ENCODE measurements at regions not wholly inside any gene's neighbourhood (a gene's known extent, or its start where the extent isn't known, plus 50 kb on each side); places are given as distances from the start of the nearest gene placed in this dataset.
"Not testable (repeated sequence)": the region's sequence is repeated elsewhere in the genome, so short reads cannot be mapped to it uniquely, and the experiment has no call there.

DNA sequence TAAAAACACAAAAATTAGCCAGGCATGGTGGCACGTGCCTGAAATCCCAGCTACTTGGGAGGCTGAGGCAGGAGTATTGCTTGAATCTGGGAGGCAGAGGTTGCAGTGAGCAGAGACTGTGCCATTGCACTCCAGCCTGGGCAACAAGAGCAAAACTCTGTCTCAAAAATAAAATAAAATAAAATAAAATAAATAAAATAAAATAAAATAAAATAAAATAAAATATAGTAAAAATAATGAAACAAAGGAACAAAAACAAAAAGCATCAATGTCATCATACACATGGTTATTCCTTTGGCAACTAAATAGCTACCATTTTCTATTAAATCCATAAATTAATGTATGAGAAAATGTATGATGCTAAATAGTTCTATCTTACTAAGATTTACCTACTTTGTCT is 1123.9 kb downstream of the MRPL39 start:
- not testable (repeated sequence) for DNase-seq

DNA sequence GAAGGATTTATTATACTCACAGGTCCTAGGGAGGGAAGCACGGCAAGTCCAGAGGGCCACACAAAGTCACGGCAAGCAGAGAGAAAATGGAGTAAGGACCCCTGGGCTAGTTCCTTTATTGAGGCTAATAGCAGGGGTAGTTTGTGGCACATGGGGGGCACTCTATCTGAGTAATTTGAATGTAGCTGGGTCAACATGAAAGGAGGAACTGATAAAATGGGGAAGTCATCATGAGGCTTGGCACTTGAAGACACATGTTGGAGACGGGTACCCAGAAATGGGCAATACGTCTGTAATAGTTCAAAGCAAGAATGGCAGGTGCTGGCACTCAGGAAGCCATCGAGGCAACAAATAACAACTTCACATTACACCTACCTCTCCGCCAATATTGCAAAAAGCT is 1136.4 kb downstream of the MRPL39 start:
- DNase-seq: no peak

DNA sequence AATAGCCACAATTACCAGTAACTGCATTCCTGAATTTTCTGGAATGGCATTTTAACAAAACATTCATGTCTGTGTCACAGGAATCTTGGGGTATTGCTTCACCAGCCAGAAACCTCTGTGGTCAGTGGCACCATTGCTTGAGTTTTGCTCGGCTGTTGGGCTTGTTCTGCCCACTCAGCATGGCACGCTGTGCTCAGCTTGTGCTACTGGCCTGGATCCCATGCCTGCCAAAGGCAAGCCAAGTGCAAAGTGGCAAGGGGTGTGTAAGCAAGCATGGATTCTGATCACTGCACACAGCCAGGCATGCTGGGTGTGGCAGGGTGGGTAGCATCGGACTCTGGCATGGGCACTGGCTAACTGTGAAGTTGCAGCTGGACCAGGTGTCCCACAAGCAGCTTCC is 1150.9 kb downstream of the MRPL39 start:
- DNase-seq: peak; percentile 0

DNA sequence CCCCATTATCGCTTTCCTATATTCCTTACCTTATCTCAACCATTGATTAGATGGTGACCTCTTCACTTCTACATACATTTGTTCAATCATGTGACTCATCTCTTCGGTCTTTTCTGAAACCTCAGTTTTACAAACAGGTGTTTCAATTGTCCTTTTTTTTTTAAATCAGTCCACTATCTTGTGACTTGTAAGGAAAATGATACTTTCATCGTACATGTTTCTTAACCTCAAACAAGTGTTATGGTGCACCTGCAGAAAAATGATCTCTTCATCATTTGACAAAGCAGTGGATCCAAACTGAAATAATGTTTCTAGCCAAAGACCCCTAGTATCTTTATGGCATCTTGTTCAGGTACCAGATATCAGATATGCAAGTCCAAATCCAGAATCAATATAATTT is 1157.2 kb downstream of the MRPL39 start:
- DNase-seq: no peak

DNA sequence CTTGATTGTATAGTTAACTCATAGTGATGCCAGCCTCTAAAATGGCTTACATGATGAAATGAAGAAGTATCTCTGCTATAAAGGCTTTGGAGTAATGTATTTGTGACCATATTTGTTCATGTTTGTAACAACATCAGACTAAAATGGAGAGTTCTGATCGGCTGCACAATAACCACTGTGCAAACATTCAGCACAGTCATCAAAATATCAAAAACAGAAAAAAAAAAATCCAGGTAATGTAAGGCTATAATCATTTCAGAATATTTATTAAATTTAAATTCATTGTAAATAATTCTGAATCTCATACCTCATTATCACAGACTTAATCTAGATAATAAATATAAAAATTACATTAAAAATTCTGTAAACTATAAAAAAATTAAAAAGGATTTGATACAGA is 1161.8 kb downstream of the MRPL39 start:
- no peak for DNase-seq

DNA sequence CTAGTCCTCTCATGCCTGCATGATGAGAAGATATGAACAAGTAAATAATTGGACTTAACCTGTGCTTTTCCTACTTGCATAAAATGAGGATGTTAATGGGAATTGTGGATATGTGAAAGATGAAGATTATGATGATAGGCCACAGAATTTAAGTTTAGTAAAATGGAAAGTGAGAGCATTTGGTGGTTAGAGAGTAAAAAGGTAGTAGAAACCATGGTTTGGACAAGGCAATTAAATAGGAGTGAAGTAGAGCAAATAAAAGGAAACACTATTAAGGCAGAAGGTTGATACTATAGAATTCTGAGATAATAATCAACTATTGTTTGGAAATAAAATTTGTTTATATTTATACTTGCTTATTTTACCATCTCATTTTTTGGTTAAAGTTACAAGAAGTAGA is 1162.5 kb downstream of the MRPL39 start:
- no peak for DNase-seq

DNA sequence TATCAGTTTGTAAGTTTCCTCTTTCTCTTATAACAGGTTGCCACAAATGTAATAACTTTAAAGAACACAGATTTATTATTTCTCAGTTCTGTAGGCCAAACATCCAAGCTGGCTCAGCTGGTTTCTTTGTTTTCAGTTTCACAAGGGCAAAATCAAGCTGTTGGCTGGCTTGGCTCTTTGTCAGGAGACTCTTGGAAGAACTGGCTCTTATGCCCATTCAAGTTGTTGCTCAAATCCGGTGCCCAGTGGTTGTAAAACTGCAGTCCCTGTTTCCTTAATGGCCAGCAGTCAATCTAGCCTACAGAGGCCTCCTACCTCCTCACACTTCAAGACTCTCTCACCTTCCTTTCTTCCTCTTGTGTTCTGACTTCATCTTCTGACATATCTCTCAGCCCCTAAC is 1171.0 kb downstream of the MRPL39 start:
- DNase-seq: no peak

DNA sequence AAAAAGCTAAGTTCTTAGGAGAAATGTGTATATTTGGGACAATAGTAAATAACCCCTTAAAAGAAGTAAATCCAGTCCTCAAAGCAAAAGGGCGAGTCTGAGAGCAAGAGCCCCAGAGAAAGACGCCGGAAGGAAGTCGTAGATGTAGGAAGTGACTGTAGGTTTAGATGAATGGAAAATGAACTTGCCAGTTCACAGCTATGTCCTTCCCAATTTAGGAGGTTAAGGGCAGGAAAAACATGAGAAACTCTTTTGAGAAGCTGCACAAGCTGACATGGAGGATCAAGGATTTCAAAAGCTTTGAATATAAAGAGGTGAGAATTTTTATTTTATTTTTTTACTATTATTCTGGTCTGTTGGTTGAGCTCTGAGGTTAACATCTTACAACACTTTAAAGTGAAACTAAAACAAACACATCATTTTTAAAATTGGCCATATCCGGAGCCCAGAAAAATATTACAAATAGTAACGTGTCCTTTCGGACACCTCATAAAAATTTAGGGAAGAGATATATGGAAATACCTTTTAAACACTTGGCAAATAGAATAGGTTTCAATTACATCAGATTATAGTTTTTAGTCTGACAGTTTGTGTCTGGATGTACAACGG is 1178.6 kb downstream of the MRPL39 start:
- DNase-seq: no peak

DNA sequence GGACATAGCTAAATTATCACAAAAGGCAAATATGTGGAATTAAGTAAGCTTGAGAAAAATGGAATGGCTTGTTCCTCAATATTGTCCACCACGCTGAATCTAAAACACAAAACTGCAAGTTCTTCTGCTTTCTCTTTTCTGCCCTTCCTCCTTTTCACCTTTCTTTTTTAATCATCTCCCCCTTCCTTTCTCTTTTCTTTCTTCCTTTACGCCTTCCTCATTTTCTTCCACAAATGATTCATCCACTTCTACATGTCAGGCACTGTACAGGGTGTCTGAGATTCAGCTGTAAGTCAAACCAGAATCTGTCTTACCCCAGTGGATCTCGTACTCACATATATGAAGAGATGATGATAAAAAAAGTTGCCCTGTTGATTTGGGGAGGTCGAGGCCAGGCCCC is 1182.5 kb downstream of the MRPL39 start:
- no peak for DNase-seq

DNA sequence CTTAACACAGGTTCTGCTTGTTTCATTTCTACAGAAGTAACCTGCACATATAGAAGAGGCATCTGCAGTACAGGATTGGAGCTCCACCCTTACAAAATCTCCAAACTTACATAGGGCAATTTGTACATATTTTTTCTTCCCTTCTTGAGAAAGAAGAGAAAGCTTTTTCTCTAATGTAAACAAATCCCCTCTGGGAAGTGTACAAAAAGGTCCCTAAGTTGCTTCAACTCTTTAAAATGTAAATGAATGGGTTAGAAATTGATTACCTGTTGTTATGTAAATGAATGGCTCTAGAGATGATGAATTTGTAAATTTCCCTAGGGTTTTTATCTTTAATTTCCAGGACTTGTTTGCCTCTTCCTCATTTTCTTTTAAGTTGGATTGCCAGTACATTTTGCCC is 1183.7 kb downstream of the MRPL39 start:
- no peak for DNase-seq

DNA sequence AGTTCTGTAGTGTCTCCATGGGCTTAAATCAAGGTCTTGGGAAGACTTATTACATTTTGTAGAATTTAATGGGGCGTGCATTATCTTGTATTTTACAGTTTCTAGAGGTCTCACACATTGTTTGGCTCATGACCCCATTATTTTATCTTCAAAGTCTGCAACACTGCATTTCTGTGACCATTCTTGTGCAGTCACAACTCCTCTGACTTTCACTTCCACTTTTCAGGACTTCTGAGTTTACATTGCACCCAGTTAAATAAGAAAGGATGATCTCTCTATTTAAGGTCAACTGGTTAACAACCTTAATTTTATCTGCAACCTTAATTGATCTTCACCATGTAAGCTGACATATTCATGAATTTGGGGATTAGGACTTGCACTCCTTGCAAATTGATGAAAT is 1186.6 kb downstream of the MRPL39 start:
- no peak for DNase-seq

DNA sequence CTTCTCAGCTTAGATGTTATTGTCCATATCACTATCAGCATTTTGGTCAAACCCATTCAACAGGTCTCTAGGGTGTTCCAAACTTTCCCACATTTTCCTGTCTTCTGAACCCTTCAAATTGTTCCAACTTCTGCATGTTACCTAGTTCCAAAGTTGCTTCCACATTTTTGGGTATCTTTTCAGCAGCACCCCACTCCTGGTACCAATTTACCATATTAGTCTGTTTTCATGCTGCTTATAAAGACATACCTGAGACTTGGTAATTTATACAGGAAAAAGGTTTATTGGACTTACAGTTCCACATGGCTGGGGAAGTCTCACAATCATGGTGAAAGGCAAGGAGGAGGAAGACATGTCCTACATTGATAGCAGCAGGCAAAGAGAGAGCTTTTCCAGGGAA is 1187.6 kb downstream of the MRPL39 start:
- DNase-seq: not testable (repeated sequence)

DNA sequence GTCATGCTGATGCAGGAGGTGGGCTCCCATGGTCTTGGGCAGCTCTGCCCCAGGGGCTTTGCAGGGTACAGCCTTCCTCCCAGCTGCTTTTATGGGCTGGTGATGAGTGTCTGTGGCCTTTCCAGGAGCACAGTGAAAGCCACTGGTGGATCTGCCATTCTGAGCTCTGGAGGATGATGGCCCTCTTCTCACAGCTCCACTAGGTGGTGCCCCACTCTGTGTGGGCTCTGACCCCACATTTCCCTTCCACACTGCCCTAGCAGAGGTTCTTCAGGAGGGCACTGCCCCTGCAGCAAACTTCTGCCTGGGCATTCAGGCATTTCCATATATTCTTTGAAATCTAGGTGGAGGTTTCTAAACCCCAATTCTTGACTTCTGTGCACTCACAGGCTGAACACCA is 1188.6 kb downstream of the MRPL39 start:
- DNase-seq: no peak

DNA sequence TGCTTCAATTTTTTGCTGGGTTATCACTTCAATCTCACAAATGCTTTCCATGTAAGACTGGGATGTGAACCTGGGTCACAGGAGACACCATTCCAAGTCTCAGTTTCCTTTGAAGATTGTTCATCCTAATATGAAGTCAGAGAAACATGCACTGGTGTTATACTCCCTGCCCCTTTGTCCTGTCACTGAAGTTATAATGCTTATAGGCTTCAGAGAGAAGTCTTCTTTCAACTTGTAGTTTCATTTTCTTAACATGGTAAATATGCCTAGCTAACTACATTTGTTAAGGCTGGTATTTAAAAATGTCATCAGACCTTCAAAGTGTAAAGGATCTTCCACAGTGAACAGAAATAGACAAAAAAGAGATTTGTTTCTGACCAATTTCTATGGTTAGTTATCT is 1195.9 kb downstream of the MRPL39 start:
- no peak for DNase-seq

DNA sequence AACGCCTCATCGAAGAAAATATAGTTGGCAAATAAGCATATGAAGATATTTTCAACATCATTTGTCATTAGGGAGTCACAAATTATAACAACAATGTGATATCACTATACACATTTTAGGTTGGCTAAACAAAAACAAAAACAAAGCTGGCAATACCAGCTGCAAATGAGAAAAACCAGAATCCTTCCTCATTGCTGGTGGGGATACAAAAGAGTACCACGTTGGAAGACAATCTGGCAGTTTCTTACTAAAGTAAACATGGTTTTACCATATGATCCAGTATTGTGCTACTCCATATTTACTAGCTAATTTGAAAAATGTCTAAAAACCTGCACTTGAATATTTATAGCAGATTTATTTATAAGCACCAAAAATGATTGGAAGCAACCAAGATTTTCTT is 1204.1 kb downstream of the MRPL39 start:
- DNase-seq: no peak

DNA sequence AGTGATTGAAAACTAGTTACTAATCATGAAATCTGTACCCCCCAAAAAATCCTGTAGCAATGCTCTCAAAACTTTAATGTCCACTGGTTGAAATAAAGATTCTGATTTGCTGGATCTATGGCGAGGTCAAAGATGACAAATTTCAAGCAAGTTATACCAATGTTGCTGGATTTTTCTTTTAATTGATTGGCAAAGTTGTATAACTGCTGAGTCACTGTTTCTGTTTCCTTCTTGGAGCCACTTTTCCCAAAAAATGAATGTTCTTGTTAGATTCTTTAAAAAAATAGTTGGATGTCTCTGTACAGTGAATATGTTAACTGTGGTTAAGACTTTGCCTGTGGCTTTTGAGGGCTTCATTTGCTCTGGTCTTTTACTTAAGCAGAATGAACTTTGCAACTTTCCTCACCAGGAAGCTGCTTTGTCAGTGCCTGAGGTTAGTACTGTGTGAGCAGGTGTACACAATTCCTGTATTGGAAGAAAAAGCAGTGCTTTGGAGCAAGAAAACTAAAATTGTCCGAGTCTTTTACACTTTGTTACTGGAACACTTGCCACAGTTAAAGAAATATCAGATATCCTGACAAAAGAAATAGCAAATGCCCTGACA is 1211.9 kb downstream of the MRPL39 start:
- DNase-seq: no peak

DNA sequence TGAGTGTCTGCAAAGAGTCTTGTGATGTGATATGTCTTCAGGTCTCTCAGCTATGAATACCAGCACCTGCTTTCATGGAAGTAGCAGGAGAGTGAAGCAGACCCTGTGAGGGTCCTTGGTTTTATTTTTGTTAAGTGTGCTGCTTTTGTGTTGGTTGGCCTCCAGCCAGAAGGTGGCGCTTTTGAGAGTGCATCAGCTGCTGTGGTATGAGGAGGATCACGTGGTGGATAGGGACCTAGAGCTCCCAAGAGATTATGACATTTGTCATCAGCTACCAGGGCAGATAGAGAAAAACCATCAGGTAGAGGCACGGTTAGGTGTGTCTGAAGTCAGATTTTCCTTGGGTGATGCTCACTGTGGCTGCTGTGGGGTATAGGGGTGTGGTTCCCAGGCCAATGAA is 1232.1 kb downstream of the MRPL39 start:
- no peak for DNase-seq

DNA sequence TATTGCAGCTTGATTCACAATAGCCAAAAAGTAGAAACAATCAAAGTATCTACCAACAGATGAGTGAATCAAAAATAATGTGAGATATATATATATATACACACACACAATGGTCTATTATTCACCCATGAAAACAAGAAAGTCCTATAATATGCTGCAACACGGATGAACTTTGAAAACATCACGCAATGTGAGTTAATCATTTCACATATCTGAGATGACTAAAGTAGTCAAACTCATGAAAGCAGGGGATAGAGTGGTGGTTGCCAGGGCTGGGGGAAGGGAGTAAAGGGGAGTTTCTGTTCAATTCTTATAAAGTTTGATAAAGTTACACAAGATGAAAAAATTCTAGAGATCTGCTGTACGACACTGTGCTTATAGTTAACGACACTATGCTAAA is 1234.8 kb downstream of the MRPL39 start:
- no peak for DNase-seq

DNA sequence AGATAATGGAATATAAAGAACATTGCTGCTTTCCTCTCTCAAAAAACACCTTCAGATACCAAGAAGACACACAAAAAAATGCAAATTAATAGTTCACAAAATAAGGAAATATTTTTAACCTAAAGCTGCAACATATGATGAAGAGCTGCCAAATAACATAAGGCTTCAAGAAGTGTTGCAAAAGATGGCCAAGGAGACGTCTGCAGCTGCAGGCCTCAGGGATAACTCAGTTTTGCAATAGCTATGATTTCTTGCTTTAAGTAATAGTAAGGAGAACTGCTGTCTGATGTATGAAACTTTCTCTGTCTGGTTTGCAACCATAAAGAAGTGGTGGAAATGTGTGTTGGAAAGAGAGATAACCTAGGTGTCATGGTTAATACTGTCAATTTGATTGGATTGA is 1237.5 kb downstream of the MRPL39 start:
- no peak for DNase-seq

DNA sequence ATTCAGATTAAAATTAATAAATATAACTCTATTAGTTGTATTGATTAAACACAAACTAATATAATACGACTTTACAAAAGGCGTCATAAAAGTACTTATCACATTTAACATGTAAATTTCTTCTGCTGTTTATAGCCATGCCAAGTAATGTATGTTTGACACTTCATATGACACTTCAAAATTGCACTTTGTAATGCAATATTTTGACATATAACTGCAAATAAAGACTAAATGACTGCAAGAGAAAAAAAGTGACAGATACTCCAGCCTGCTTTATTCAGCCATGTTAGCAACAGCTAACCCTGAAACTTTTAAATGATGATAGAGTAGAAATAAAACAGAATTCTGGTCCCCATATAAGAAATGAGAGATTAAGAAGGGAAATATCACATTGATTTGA is 1238.0 kb downstream of the MRPL39 start:
- no peak for DNase-seq

DNA sequence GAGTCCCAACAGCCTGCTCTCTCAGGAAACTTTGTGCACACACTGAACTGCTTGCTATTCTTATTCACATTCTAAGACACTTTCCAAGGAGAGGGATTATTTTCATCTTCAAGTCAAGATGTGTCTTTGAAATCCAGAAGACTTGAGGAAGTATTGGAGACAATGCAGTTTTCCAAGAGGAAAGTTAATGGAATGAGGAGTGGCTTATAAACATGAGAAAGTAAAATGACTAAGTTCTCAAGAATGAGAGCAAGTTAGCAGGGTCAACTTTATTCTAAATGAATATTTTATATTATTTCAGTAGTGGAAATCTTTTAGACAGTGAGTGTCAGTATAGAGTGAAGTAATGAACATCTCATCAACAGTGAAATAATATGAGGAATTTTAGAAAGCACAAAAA is 1239.3 kb downstream of the MRPL39 start:
- peak; percentile 31 for DNase-seq

DNA sequence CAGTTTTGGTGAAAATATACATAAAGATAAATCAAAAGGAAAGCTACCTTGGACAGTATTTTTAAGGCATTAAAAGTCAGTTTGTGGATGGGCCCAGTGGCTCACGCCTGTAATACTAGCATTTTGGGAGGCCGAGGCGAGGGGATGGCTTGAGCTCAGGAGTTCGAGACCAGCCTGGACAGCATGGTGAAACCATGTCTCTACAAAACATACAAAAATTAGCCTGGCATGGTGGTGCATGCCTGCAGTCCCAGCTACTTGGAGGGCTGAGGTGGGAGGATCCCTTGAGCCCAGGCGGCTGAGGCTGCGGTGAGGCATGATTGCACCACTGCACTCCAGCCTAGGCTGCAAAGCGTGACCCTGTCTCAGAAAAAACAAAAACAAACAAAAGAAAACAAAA is 1253.8 kb downstream of the MRPL39 start:
- no peak for DNase-seq

DNA sequence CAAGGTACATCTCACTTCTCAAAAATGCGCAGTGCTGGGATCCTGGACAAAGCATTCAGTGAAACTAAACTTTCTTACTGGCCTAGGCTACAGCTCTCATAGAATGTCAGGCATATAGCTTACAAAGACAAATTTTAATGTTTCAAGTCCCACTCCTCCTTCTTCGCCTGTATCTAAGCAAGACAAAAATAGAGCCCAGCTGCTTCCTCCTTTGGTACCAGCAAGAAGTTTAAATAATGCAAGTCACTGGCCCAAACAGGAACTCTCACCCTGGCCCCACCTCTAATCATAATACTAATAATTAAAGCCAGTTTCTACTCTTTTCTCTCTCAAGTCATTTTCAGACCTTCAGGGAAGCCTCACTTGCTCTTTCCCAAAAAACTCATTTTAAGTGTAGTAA is 1267.9 kb downstream of the MRPL39 start:
- no peak for DNase-seq

DNA sequence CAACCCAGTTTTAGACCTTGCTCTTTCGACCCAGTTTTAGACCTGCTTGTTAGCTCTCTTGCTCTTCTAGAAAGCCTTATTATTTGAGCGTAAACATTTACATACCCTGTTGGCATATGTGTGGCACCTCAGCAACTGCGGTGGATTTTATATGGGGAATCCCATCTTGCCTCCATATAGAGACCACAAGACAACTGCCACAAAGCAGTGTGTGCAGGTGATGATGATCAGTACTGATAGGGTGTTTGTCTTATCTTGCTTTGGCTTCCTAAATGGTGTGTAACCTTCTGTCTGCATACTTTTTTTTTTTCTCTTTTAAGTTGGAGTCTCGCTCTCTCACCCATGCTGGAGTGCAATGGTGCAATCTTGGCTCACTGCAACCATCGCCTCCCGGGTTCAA is 1270.8 kb downstream of the MRPL39 start:
- DNase-seq: no peak

DNA sequence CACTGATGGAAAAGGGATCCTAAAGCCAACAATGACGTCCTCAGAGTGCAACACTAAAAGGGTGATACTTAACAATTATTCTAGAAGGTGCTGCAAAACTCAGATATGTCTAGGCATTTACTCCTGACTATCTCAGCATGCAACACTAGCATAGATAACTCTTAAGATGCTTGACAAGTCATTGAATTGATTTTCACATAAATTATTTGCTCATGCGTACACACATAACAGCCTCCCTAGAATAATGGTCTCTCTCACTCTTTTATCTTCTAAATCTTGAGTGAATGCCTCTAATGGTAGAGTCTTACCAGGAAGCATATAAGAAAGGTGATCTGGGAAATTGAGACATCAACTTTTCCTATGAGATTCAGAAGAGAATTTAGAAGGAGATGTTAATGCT is 1283.7 kb downstream of the MRPL39 start:
- no peak for DNase-seq

All from fibroblast of skin of abdomen (primary cell).